ENCODE measurements at regions not wholly inside any gene's neighbourhood (a gene's known extent, or its start where the extent isn't known, plus 50 kb on each side); places are given as distances from the start of the nearest gene placed in this dataset.

- H3K4me1 ChIP-seq (ENCODE audit: insufficient read depth, low read length) = no peaks in the 10 kb centered on the region
- no peaks in the 10 kb centered on the region for H3K9me3 ChIP-seq (ENCODE audit: insufficient read depth, low read depth, low read length)
- H3K9ac ChIP-seq (ENCODE audit: low read length) = no peak overlapping the region
- H3K4me2 ChIP-seq (ENCODE audit: low read length) = no peak overlapping the region
- no peaks in the 10 kb centered on the region for H3K36me3 ChIP-seq (ENCODE audit: insufficient read depth, low read length)
- no peak for TF ChIP-seq EZH2 (IDR thresholded peaks at IDR 0.05; ENCODE audit: insufficient read depth, low read length)
- TF ChIP-seq, protein P1, sequence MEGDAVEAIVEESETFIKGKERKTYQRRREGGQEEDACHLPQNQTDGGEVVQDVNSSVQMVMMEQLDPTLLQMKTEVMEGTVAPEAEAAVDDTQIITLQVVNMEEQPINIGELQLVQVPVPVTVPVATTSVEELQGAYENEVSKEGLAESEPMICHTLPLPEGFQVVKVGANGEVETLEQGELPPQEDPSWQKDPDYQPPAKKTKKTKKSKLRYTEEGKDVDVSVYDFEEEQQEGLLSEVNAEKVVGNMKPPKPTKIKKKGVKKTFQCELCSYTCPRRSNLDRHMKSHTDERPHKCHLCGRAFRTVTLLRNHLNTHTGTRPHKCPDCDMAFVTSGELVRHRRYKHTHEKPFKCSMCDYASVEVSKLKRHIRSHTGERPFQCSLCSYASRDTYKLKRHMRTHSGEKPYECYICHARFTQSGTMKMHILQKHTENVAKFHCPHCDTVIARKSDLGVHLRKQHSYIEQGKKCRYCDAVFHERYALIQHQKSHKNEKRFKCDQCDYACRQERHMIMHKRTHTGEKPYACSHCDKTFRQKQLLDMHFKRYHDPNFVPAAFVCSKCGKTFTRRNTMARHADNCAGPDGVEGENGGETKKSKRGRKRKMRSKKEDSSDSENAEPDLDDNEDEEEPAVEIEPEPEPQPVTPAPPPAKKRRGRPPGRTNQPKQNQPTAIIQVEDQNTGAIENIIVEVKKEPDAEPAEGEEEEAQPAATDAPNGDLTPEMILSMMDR (IDR thresholded peaks at IDR 0.05; ENCODE audit: insufficient read depth, low read depth, low read length) = no peak
- no peaks in the 10 kb centered on the region for H4K20me1 ChIP-seq (ENCODE audit: insufficient read depth, low read length)
- H3K27me3 ChIP-seq (ENCODE audit: insufficient read depth, low read length) = no peaks in the 10 kb centered on the region
- no peak overlapping the region for H3K27ac Mint-ChIP-seq (ENCODE audit: unreplicated experiment)
- no peaks in the 10 kb centered on the region for H3K79me2 ChIP-seq (ENCODE audit: insufficient read depth, low read length)
- H3K27me3 Mint-ChIP-seq (ENCODE audit: low read depth, unreplicated experiment) = no peaks in the 10 kb centered on the region
- no peaks in the 10 kb centered on the region for H3K9me3 Mint-ChIP-seq (ENCODE audit: unreplicated experiment)
- no peaks in the 10 kb centered on the region for H3K36me3 Mint-ChIP-seq (ENCODE audit: low read depth, unreplicated experiment)
- FAIRE-seq (no peak), DNase-seq (ENCODE audit: low read depth) (no peak)
- H3K27ac ChIP-seq (ENCODE audit: low read depth, low read length) = no peak overlapping the region
- H3K4me3 Mint-ChIP-seq (ENCODE audit: unreplicated experiment) = no peak overlapping the region
- H3K4me3 ChIP-seq (ENCODE audit: insufficient read depth, low read depth, low read length) = no peak overlapping the region
- no peaks in the 10 kb centered on the region for H3K4me1 Mint-ChIP-seq (ENCODE audit: low read depth, unreplicated experiment)
- H2AFZ ChIP-seq (ENCODE audit: low read depth, low read length) = no peak overlapping the region
Measured at GRCh38 chr3:116974702-116975101, 265.1 kb downstream of the TUSC7 start.

- Histone ChIP-seq H3K4me1 (ENCODE audit: insufficient read depth, low read length) (no peaks in the 10 kb centered on the region), H3K4me3 (ENCODE audit: insufficient read depth, low read depth, low read length) (no peak overlapping the region), H3K79me2 (ENCODE audit: insufficient read depth, low read length) (no peaks in the 10 kb centered on the region), H3K27ac (ENCODE audit: low read depth, low read length) (no peak overlapping the region), H2AFZ (ENCODE audit: low read depth, low read length) (no peak overlapping the region), H3K36me3 (ENCODE audit: insufficient read depth, low read length) (no peaks in the 10 kb centered on the region), H4K20me1 (ENCODE audit: insufficient read depth, low read length) (no peaks in the 10 kb centered on the region), H3K4me2 (ENCODE audit: low read length) (no peak overlapping the region), H3K9me3 (ENCODE audit: insufficient read depth, low read depth, low read length) (no peaks in the 10 kb centered on the region), H3K9ac (ENCODE audit: low read length) (no peak overlapping the region), H3K27me3 (ENCODE audit: insufficient read depth, low read length) (no peaks in the 10 kb centered on the region)
- DNase-seq (ENCODE audit: low read depth) (no peak), FAIRE-seq (no peak)
- H3K4me1 Mint-ChIP-seq (ENCODE audit: low read depth, unreplicated experiment) = no peaks in the 10 kb centered on the region
- H3K36me3 Mint-ChIP-seq (ENCODE audit: low read depth, unreplicated experiment) = no peaks in the 10 kb centered on the region
- no peak overlapping the region for H3K27ac Mint-ChIP-seq (ENCODE audit: unreplicated experiment)
- H3K4me3 Mint-ChIP-seq (ENCODE audit: unreplicated experiment) = no peak overlapping the region
- H3K27me3 Mint-ChIP-seq (ENCODE audit: low read depth, unreplicated experiment) = no peaks in the 10 kb centered on the region
- no peaks in the 10 kb centered on the region for H3K9me3 Mint-ChIP-seq (ENCODE audit: unreplicated experiment)
- TF ChIP-seq, protein P1 (IDR thresholded peaks at IDR 0.05; ENCODE audit: insufficient read depth, low read depth, low read length) = no peak
- no peak for TF ChIP-seq EZH2 (IDR thresholded peaks at IDR 0.05; ENCODE audit: insufficient read depth, low read length)
Measured at GRCh38 chr3:116977441-116977840, 267.9 kb downstream of the TUSC7 start.

DNA sequence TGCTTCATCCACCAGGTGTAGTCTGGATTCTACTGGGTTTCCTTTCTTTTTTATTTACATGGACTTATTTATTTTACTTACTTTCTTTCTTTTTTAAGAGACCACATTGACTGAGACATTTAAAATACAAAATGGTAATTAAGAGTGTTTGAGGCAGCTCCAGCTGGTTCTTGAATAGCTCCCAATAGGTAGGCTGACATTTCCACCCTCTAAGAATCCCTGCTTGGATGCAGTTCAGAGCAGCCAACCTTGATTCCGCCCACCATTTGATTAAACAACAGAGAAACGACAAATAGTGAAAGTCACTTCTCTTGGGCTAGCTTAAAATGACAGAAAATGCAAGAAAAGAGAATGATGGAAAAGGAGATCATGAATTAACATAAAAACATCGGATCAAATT, 270.5 kb downstream of the TUSC7 start:
- no peaks in the 10 kb centered on the region for H3K36me3 ChIP-seq (ENCODE audit: insufficient read depth, low read length)
- H3K9ac ChIP-seq (ENCODE audit: low read length) = no peak overlapping the region
- FAIRE-seq = no peak
- Mint-ChIP-seq H3K4me3 (ENCODE audit: unreplicated experiment) (no peak overlapping the region), H3K36me3 (ENCODE audit: low read depth, unreplicated experiment) (no peaks in the 10 kb centered on the region), H3K27me3 (ENCODE audit: low read depth, unreplicated experiment) (no peaks in the 10 kb centered on the region), H3K4me1 (ENCODE audit: low read depth, unreplicated experiment) (no peaks in the 10 kb centered on the region), H3K27ac (ENCODE audit: unreplicated experiment) (no peak overlapping the region), H3K9me3 (ENCODE audit: unreplicated experiment) (no peaks in the 10 kb centered on the region)
- H3K4me1 ChIP-seq (ENCODE audit: insufficient read depth, low read length) = no peaks in the 10 kb centered on the region
- no peaks in the 10 kb centered on the region for H4K20me1 ChIP-seq (ENCODE audit: insufficient read depth, low read length)
- H3K27me3 ChIP-seq (ENCODE audit: insufficient read depth, low read length) = no peaks in the 10 kb centered on the region
- no peak overlapping the region for H3K4me2 ChIP-seq (ENCODE audit: low read length)
- H3K79me2 ChIP-seq (ENCODE audit: insufficient read depth, low read length) = no peaks in the 10 kb centered on the region
- H2AFZ ChIP-seq (ENCODE audit: low read depth, low read length) = no peak overlapping the region
- no peak overlapping the region for H3K27ac ChIP-seq (ENCODE audit: low read depth, low read length)
- DNase-seq (ENCODE audit: low read depth) = no peak
- no peaks in the 10 kb centered on the region for H3K9me3 ChIP-seq (ENCODE audit: insufficient read depth, low read depth, low read length)
- TF ChIP-seq, protein P1 (IDR thresholded peaks at IDR 0.05; ENCODE audit: insufficient read depth, low read depth, low read length) = no peak
- no peak for TF ChIP-seq EZH2 (IDR thresholded peaks at IDR 0.05; ENCODE audit: insufficient read depth, low read length)
- no peak overlapping the region for H3K4me3 ChIP-seq (ENCODE audit: insufficient read depth, low read depth, low read length)

Data from astrocyte (in vitro differentiated cells and primary cell).